Fibroblast of skin of abdomen (primary cell): ENCODE measurements at regions not wholly inside any gene's neighbourhood (a gene's known extent, or its start where the extent isn't known, plus 50 kb on each side); places are given as distances from the start of the nearest gene placed in this dataset.

Experiments
- DNase-seq: peaks from one replicate; pipeline ENCODE4 v3.0.0-alpha.2; 2013

DNA sequence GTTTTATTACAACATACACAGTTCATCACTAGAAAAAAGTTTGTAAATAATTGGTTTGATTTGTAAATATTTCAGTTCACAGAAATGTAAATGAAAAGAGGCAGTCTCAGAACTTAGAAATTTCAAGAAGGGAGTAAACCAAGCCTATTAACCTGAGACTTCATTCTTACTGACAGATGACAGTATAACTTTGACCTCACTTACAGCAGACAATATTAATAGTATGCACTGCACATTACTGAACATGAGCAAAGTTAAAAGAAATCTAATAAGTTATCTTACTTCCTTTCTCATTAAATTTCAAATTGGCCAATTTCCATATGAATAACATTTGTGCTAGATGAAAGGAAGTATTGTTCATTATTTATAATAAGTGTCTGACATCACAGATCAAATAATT, 235.8 kb downstream of the SLC6A15 start:
- DNase-seq, result no peak

- DNase-seq, result peak; percentile 90
Measured at GRCh38 chr12:84661786-84662185, 250.8 kb downstream of the SLC6A15 start.

- no peak for DNase-seq
Measured at GRCh38 chr12:84660139-84660538, 252.5 kb downstream of the SLC6A15 start.

DNA sequence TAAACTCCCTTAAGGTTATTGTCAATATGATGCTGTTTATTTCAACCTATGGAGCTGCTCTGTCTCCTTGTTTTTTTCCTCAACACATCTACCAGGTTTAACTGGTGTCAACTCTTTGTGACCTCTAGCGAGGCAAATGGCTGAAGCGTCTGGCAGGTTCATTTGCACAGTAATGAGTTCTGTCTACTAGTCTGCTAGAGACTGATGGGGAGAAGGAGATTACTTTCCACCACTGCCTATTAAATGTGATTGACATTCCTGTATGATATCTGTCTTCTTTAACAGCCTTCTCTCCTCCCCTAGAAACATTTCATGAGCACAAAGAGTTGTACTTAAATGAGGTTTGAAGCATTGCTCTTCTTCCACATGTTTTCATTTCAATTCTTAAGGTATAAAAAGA, 253.7 kb downstream of the SLC6A15 start:
- no peak for DNase-seq

- no peak for DNase-seq
Measured at GRCh38 chr12:84656705-84657104, 255.9 kb downstream of the SLC6A15 start.

GRCh38 chr12:84653482-84653881, 259.1 kb downstream of the SLC6A15 start:
- no peak for DNase-seq

GRCh38 chr12:84648425-84648824, 264.2 kb downstream of the SLC6A15 start:
- DNase-seq, result no peak

- DNase-seq, result no peak
Measured at GRCh38 chr12:84644908-84645307, 267.7 kb downstream of the SLC6A15 start.

DNA sequence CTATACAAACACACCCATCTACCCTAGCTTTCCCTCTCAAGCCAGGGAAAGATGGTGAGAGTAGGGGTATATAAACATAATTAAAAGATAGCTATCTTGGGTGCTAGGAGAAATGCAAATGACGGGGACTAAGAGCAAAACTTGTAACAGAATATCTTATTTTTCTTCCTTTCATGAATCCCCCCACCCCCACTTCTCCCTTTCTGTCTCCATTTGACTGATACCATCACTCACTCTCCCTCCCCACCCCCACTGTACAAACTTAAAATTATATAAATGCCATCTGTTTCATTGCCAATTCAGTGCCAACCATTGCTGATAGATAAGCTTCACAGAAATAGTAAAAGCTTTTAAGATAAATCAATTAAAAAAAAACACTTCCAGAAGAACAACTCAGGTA, 268.6 kb downstream of the SLC6A15 start:
- DNase-seq, result no peak

GRCh38 chr12:84641940-84642545, 270.6 kb downstream of the SLC6A15 start:
- peak; percentile 58 for DNase-seq

GRCh38 chr12:84638811-84639368, 273.7 kb downstream of the SLC6A15 start:
- DNase-seq, result no peak

DNA sequence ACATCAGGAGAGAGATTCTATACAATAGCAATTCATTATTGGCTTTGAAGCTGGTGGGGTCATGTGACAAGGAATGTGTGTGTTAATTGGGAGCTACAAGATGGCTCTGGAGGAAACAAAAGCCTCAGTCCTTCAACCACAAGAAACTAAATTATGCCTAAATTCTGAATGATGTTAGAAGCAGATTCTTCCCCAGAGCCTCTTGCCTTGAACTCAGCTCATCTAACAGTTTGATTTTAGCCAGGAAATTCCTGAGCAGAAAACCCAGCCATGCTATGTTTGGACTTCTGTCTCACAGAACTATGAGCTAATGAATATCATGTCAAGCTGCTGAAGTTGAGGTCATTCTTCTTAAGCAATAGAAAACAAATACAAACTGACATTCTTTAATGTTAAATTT, 274.7 kb downstream of the SLC6A15 start:
- peak; percentile 66 for DNase-seq

- peak; percentile 57 for DNase-seq
Measured at GRCh38 chr12:84636801-84637290, 275.8 kb downstream of the SLC6A15 start.

DNA sequence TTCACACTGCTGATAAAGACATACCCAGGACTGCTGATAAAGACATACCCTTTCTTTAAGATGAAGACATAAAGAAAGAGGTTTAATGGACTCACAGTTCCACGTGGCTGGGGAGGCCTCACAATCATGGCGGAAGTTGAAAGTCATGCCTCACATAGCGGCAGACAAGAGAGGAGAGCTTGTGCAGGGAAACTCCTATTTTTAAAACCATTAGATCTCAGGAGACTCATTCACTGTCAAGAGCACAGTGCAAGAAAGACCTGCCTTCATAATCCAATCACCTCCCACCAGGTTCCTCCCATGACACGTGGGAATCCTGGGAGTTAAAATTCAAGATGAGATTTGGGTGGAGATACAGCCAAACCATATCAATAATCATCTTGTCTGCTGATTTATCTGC, 278.1 kb downstream of the SLC6A15 start:
- DNase-seq, result no peak

GRCh38 chr12:84632556-84632955, 280.0 kb downstream of the SLC6A15 start:
- peak; percentile 6 for DNase-seq

GRCh38 chr12:84631020-84631419, 281.6 kb downstream of the SLC6A15 start:
- DNase-seq, result no peak

- no peak for DNase-seq
Measured at GRCh38 chr12:84627593-84627992, 285.0 kb downstream of the SLC6A15 start.

GRCh38 chr12:84624601-84625000, 288.0 kb downstream of the SLC6A15 start:
- no peak for DNase-seq

- no peak for DNase-seq
Measured at GRCh38 chr12:84619053-84619571, 293.5 kb downstream of the SLC6A15 start.

DNA sequence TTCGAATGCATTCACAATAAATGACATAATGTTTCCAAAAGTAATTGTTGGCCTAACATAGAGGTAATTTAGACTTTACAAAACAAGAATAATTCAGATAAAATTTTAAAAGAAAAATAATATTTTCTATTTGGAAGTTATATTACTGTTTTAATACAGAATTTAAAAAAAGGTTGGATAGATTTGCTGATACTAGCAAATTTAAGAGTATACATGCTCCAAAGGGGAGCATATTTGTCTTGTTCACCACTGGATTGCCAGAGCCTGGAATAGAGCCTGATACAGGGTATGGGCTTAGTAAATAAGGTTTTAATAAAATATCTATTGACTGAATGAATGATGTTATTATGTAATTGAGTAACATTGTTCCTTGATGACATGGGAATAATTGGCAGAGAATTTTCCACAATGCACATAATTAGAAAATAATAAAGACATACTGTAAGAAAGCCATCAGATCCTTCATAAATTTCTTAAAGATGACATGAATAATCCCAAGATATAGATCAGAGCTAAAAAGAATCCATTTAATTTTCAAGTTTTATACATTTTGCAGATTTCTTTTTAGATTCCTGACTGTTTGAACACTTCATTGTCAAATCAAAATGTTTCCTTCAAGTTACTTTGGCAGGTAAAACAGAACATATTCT, 305.3 kb downstream of the SLC6A15 start:
- DNase-seq, result no peak

DNA sequence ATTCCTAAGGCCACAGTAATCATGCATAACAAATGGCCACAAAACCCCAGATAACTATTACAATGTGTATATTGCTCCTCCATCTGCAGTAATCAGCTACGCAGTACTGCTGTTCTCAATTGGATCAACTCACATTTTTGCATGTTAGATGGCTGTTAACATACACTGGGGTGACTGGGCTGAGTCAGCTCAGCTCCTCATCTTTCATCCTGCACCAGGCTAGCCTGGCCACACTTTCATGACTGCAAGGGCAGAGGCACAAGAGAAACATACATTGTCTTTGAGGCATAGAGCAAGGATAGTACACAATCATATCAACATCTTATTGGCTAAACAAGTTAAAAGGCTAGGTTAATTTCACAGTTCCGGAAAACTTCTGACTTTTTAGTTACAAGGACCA, 306.6 kb downstream of the SLC6A15 start:
- DNase-seq, result peak; percentile 29

DNA sequence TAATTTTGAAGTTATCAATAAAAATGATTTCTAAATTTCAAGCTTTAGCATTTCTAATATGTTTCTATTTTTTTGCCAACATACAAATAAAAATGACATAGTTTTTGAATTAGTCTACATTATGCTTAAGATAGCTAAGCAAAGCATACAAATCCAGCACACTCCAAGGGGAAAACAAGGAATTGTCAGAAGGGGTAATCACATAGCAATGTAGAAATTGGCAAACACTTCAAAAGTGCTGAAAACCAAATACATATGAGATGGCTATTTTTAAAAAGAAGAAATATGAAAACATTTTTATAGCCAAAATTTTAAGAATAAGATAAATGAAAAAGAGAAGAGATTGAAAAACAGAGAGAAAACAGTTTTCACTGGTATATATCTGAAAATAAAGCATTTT, 308.0 kb downstream of the SLC6A15 start:
- peak; percentile 31 for DNase-seq

DNA sequence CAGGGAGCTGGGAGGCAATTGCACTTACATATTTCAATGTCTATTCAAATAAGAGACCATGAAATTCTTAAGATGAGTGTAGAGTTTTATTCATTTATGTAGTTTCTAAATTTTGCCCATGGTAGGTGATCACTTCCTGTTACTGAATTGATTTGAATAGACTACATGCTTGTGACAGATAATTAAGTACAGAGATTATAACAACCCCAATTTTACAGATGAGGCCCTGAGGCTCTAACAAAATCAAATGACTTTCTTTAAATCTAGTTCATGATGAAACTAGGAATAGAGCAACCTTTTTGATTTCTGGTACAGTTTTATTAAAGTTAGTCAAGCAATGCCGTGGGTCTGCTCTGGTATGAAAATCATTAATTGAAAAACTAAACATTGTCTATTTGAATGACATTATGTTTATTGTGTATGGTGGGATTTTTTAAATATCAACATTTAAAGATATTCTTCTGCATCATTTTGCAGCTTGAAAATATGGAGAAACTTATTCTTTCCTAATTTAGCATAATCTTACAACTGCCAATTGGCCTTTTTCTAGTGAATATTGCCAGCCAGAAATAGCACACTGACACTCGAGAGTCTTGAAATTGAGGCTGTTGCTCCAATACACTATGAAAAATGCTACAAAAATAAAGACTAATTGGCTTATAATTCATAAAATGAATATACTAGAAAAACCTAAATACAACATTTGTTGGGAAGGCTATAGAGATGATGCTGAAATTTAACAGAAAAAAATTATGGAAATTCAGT, 308.9 kb downstream of the SLC6A15 start:
- no peak for DNase-seq
